ENCODE measurements at regions not wholly inside any gene's neighbourhood (a gene's known extent, or its start where the extent isn't known, plus 50 kb on each side); places are given as distances from the start of the nearest gene placed in this dataset.

- DNase-seq (ENCODE audit: low read depth in 4 of 6, low spot score in 6 of 6) = no peak
- no peak overlapping the region for H3K27ac ChIP-seq (ENCODE audit: low read depth, low read length)
- H3K36me3 ChIP-seq (ENCODE audit: control insufficient read depth, insufficient read depth, low read length) = no peaks in the 10 kb centered on the region
- no peaks in the 10 kb centered on the region for H3K9me3 ChIP-seq (ENCODE audit: control insufficient read depth, insufficient read depth, low read length)
- no peak overlapping the region for H3K4me3 ChIP-seq (ENCODE audit: low read depth, low read length)
- H3K4me1 ChIP-seq (ENCODE audit: control insufficient read depth, insufficient read depth, low read length) = no peaks in the 10 kb centered on the region
- H3K27me3 ChIP-seq (ENCODE audit: control insufficient read depth, insufficient read depth, low read length) = no peaks in the 10 kb centered on the region
- 93% methylated on average over 2 of the region's 3 CpGs for WGBS (ENCODE audit: insufficient coverage)
Observed at GRCh38 chr7:81140775-81141174, 221.9 kb upstream of the SEMA3C start.

GRCh38 chr7:81140252-81140651, 221.4 kb upstream of the SEMA3C start:
- DNase-seq (ENCODE audit: low read depth in 4 of 6, low spot score in 6 of 6) = peak in 1 of 6 donors; percentile 27
- Histone ChIP-seq H3K9me3 (ENCODE audit: control insufficient read depth, insufficient read depth, low read length) (no peaks in the 10 kb centered on the region), H3K4me1 (ENCODE audit: control insufficient read depth, insufficient read depth, low read length) (no peaks in the 10 kb centered on the region), H3K27ac (ENCODE audit: low read depth, low read length) (peak overlapping the region; percentile 71), H3K27me3 (ENCODE audit: control insufficient read depth, insufficient read depth, low read length) (no peaks in the 10 kb centered on the region), H3K36me3 (ENCODE audit: control insufficient read depth, insufficient read depth, low read length) (no peaks in the 10 kb centered on the region), H3K4me3 (ENCODE audit: low read depth, low read length) (no peak overlapping the region)
- WGBS (ENCODE audit: insufficient coverage) = no CpG with 5 or more reads among the region's 2 CpGs

- H3K4me3 ChIP-seq (ENCODE audit: low read depth, low read length) = no peak overlapping the region
- no peaks in the 10 kb centered on the region for H3K9me3 ChIP-seq (ENCODE audit: control insufficient read depth, insufficient read depth, low read length)
- DNase-seq (ENCODE audit: low read depth in 4 of 6, low spot score in 6 of 6) = no peak
- no peak overlapping the region for H3K27ac ChIP-seq (ENCODE audit: low read depth, low read length)
- no peaks in the 10 kb centered on the region for H3K4me1 ChIP-seq (ENCODE audit: control insufficient read depth, insufficient read depth, low read length)
- H3K27me3 ChIP-seq (ENCODE audit: control insufficient read depth, insufficient read depth, low read length) = no peaks in the 10 kb centered on the region
- WGBS (ENCODE audit: insufficient coverage) = no CpG with 5 or more reads among the region's 1 CpG
- no peaks in the 10 kb centered on the region for H3K36me3 ChIP-seq (ENCODE audit: control insufficient read depth, insufficient read depth, low read length)
Observed at GRCh38 chr7:81138870-81139269, 220.0 kb upstream of the SEMA3C start.

- DNase-seq (ENCODE audit: low read depth in 4 of 6, low spot score in 6 of 6) = no peak
- no peaks in the 10 kb centered on the region for H3K9me3 ChIP-seq (ENCODE audit: control insufficient read depth, insufficient read depth, low read length)
Observed at GRCh38 chr7:81135324-81135723, 216.5 kb upstream of the SEMA3C start.

GRCh38 chr7:81128011-81128410, 209.2 kb upstream of the SEMA3C start:
- Histone ChIP-seq H3K36me3 (ENCODE audit: control insufficient read depth, insufficient read depth, low read length) (no peaks in the 10 kb centered on the region), H3K27me3 (ENCODE audit: control insufficient read depth, insufficient read depth, low read length) (no peaks in the 10 kb centered on the region), H3K4me1 (ENCODE audit: control insufficient read depth, insufficient read depth, low read length) (no peaks in the 10 kb centered on the region), H3K9me3 (ENCODE audit: control insufficient read depth, insufficient read depth, low read length) (no peaks in the 10 kb centered on the region), H3K4me3 (ENCODE audit: low read depth, low read length) (no peak overlapping the region), H3K27ac (ENCODE audit: low read depth, low read length) (no peak overlapping the region)
- no peak for DNase-seq (ENCODE audit: low read depth in 4 of 6, low spot score in 6 of 6)
- 50% methylated on average over 1 of the region's 1 CpG for WGBS (ENCODE audit: insufficient coverage)

More at GRCh38 chr7:81135324-81135723, 216.5 kb upstream of the SEMA3C start:
- Histone ChIP-seq H3K4me1 (ENCODE audit: control insufficient read depth, insufficient read depth, low read length) (no peaks in the 10 kb centered on the region), H3K36me3 (ENCODE audit: control insufficient read depth, insufficient read depth, low read length) (no peaks in the 10 kb centered on the region), H3K4me3 (ENCODE audit: low read depth, low read length) (no peak overlapping the region), H3K27me3 (ENCODE audit: control insufficient read depth, insufficient read depth, low read length) (no peaks in the 10 kb centered on the region), H3K27ac (ENCODE audit: low read depth, low read length) (no peak overlapping the region)
- no CpG with 5 or more reads among the region's 4 CpGs for WGBS (ENCODE audit: insufficient coverage)

GRCh38 chr7:81120803-81121202, 202.0 kb upstream of the SEMA3C start:
- Histone ChIP-seq H3K27ac (ENCODE audit: low read depth, low read length) (no peak overlapping the region), H3K4me1 (ENCODE audit: control insufficient read depth, insufficient read depth, low read length) (no peaks in the 10 kb centered on the region), H3K4me3 (ENCODE audit: low read depth, low read length) (no peak overlapping the region), H3K9me3 (ENCODE audit: control insufficient read depth, insufficient read depth, low read length) (no peaks in the 10 kb centered on the region), H3K27me3 (ENCODE audit: control insufficient read depth, insufficient read depth, low read length) (no peaks in the 10 kb centered on the region), H3K36me3 (ENCODE audit: control insufficient read depth, insufficient read depth, low read length) (no peaks in the 10 kb centered on the region)
- DNase-seq (ENCODE audit: low read depth in 4 of 6, low spot score in 6 of 6) = no peak
- WGBS (ENCODE audit: insufficient coverage) = 67% methylated on average over 2 of the region's 4 CpGs

GRCh38 chr7:81120111-81120510, 201.3 kb upstream of the SEMA3C start:
- WGBS (ENCODE audit: insufficient coverage) = 80% methylated on average over 1 of the region's 4 CpGs
- DNase-seq (ENCODE audit: low read depth in 4 of 6, low spot score in 6 of 6) = no peak
- no peaks in the 10 kb centered on the region for H3K27me3 ChIP-seq (ENCODE audit: control insufficient read depth, insufficient read depth, low read length)
- no peaks in the 10 kb centered on the region for H3K9me3 ChIP-seq (ENCODE audit: control insufficient read depth, insufficient read depth, low read length)
- H3K4me1 ChIP-seq (ENCODE audit: control insufficient read depth, insufficient read depth, low read length) = no peaks in the 10 kb centered on the region
- no peak overlapping the region for H3K27ac ChIP-seq (ENCODE audit: low read depth, low read length)
- H3K4me3 ChIP-seq (ENCODE audit: low read depth, low read length) = no peak overlapping the region
- no peaks in the 10 kb centered on the region for H3K36me3 ChIP-seq (ENCODE audit: control insufficient read depth, insufficient read depth, low read length)

- DNase-seq (ENCODE audit: low read depth in 4 of 6, low spot score in 6 of 6) = no peak
- H3K4me3 ChIP-seq (ENCODE audit: low read depth, low read length) = no peak overlapping the region
- WGBS (ENCODE audit: insufficient coverage) = no CpG with 5 or more reads among the region's 1 CpG
- H3K27me3 ChIP-seq (ENCODE audit: control insufficient read depth, insufficient read depth, low read length) = no peaks in the 10 kb centered on the region
- H3K4me1 ChIP-seq (ENCODE audit: control insufficient read depth, insufficient read depth, low read length) = no peaks in the 10 kb centered on the region
- H3K36me3 ChIP-seq (ENCODE audit: control insufficient read depth, insufficient read depth, low read length) = no peaks in the 10 kb centered on the region
- H3K27ac ChIP-seq (ENCODE audit: low read depth, low read length) = no peak overlapping the region
- no peaks in the 10 kb centered on the region for H3K9me3 ChIP-seq (ENCODE audit: control insufficient read depth, insufficient read depth, low read length)
Observed at GRCh38 chr7:81114633-81115032, 195.8 kb upstream of the SEMA3C start.

GRCh38 chr7:81112731-81113130, 193.9 kb upstream of the SEMA3C start:
- WGBS (ENCODE audit: insufficient coverage) = no CpG with 5 or more reads among the region's 1 CpG
- Histone ChIP-seq H3K27me3 (ENCODE audit: control insufficient read depth, insufficient read depth, low read length) (no peaks in the 10 kb centered on the region), H3K36me3 (ENCODE audit: control insufficient read depth, insufficient read depth, low read length) (no peaks in the 10 kb centered on the region), H3K4me1 (ENCODE audit: control insufficient read depth, insufficient read depth, low read length) (no peaks in the 10 kb centered on the region), H3K27ac (ENCODE audit: low read depth, low read length) (no peak overlapping the region), H3K4me3 (ENCODE audit: low read depth, low read length) (no peak overlapping the region), H3K9me3 (ENCODE audit: control insufficient read depth, insufficient read depth, low read length) (no peaks in the 10 kb centered on the region)
- no peak for DNase-seq (ENCODE audit: low read depth in 4 of 6, low spot score in 6 of 6)

- no peaks in the 10 kb centered on the region for H3K36me3 ChIP-seq (ENCODE audit: control insufficient read depth, insufficient read depth, low read length)
- WGBS (ENCODE audit: insufficient coverage) = no CpG with 5 or more reads among the region's 11 CpGs
- peak overlapping the region; percentile 3 for H3K4me3 ChIP-seq (ENCODE audit: low read depth, low read length)
- no peaks in the 10 kb centered on the region for H3K9me3 ChIP-seq (ENCODE audit: control insufficient read depth, insufficient read depth, low read length)
- H3K27me3 ChIP-seq (ENCODE audit: control insufficient read depth, insufficient read depth, low read length) = no peaks in the 10 kb centered on the region
- DNase-seq (ENCODE audit: low read depth in 4 of 6, low spot score in 6 of 6) = peak in 3 of 6 donors; percentile 7 to 65 (median 31)
- no peaks in the 10 kb centered on the region for H3K4me1 ChIP-seq (ENCODE audit: control insufficient read depth, insufficient read depth, low read length)
- peak overlapping the region; percentile 67 for H3K27ac ChIP-seq (ENCODE audit: low read depth, low read length)
Observed at GRCh38 chr7:81111781-81112540, 193.1 kb upstream of the SEMA3C start.
